ENCODE measurements at regions not wholly inside any gene's neighbourhood (a gene's known extent, or its start where the extent isn't known, plus 50 kb on each side); places are given as distances from the start of the nearest gene placed in this dataset.
A peak's percentile ranks its signal among the peaks of the same experiment; 100 is the strongest.
"Not testable (repeated sequence)": the region's sequence is repeated elsewhere in the genome, so short reads cannot be mapped to it uniquely, and the experiment has no call there.

DNA sequence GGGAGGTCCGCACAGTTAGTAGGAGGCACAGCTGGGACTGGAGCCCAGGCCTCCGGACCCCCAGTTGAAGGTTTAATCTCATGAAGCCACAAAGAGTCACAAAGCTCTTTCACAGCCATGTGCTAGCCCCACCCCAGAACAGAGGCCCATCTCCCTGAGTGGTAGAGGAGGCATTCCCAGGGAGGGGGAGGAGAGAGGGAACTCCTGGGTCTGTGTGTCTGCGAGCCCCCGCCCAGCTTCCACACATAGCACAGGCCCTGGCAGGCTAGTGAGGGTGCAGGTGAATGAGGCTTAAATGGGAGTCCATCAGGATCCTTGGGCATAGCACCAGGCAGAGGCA is 197.8 kb downstream of the MATN1 start:
- TF ChIP-seq CTCF (IDR thresholded peaks at IDR 0.05): no peak
- Histone ChIP-seq H3K27me3 (peaks cover 0 to 9% (median 0%) of the 10 kb centered on the region in 7 donors), H3K4me3 (no peak overlapping the region), H3K4me1 (peaks cover 6 to 64% (median 31%) of the 10 kb centered on the region in 9 donors), H3K36me3 (no peaks in the 10 kb centered on the region), H3K27ac (peak overlapping the region in 9 of 10 donors; percentile 78 to 94 (median 87)), H3K9me3 (no peaks in the 10 kb centered on the region)
- intact Hi-C loops (cut with DNase I): loop anchor here in 3 of 10 donors (5.0 to 10.0 kb wide), 3 partner anchors 112 to 179 kb away; no protein-coding TSS in a partner anchor
- DNase-seq (no peak), ATAC-seq (no peak)
- 78 to 83% methylated on average over 4 of the region's 4 CpGs for WGBS, 2 donors

GRCh38 chr1:30524840-30525617 is 198.4 kb downstream of the MATN1 start:
- DNase-seq: no peak
- Histone ChIP-seq H3K4me3 (no peak overlapping the region), H3K27ac (peak overlapping the region in 9 of 10 donors; percentile 78 to 94 (median 87)), H3K4me1 (peaks cover 6 to 64% (median 31%) of the 10 kb centered on the region in 9 donors), H3K27me3 (peaks cover 0 to 9% (median 0%) of the 10 kb centered on the region in 7 donors), H3K36me3 (no peaks in the 10 kb centered on the region), H3K9me3 (no peaks in the 10 kb centered on the region)
- no peak for TF ChIP-seq CTCF (IDR thresholded peaks at IDR 0.05)
- no peak for ATAC-seq
- 66 to 77% methylated on average over 11 of the region's 11 CpGs for WGBS, 2 donors
- intact Hi-C loops (cut with DNase I): loop anchor here in 4 of 10 donors (5.0 to 10.0 kb wide), 4 partner anchors 112 to 182 kb away; no protein-coding TSS in a partner anchor

GRCh38 chr1:30524025-30524555 is 199.3 kb downstream of the MATN1 start:
- ATAC-seq, H3K27me3 ChIP-seq, DNase-seq, H3K4me3 ChIP-seq, H3K36me3 ChIP-seq, H3K9me3 ChIP-seq: not testable (repeated sequence)
- WGBS, 2 donors: 68 to 75% methylated on average over 6 to 8 of the region's 8 CpGs
- peaks cover 6 to 64% (median 31%) of the 10 kb centered on the region in 9 donors for H3K4me1 ChIP-seq
- intact Hi-C loops (cut with DNase I): loop anchor here in 4 of 10 donors (5.0 to 10.0 kb wide), 4 partner anchors 113 to 183 kb away; no protein-coding TSS in a partner anchor
- H3K27ac ChIP-seq: peak overlapping the region in 8 of 10 donors; percentile 49 to 85 (median 68)

DNA sequence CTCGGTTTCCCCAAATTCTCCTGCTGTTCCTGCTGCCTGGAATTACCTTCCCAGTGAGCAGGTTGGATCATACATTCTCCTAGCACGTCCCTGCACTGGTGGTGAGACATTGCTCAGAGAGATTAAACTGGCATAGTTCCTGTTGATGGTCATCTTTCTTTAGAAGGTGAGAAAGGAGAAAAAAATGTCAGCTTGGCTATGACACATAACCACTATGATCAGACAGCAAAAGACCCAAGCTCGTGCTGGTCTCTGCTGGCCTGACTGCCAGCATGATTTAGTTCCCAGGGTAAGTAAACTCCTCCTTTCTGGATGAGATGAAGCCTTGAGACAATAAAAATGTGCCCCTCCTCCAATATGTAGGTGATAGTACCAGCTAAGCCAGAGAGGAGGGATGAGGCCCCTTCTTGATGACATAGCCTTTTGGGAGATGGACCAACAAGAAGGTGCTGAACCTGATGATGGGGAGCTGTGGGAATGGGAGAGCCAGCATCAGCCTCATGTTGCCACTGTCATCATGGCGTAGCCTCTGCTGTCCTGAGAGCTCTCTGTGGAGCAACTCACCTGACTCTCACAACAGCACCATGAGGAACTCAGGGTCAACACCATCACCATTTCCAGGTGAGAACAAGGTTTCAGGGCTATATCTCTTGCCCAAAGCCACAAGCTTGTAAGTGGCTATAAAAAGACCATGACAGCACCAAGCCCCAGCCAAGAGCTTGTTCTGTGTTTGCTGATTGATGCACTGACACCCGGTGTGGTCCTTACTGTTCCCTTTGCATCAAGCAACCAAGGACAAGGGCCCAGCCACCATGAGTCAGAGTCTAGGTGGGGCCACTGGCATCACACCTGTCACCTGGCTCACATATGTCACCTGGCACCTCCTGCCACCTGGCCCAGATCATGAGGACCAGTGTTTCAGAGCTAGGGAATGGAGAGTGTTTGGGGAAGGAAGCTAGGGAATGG is 200.0 kb downstream of the MATN1 start:
- 39 to 49% methylated on average over 5 of the region's 5 CpGs for WGBS, 2 donors
- no peaks in the 10 kb centered on the region for H3K9me3 ChIP-seq
- TF ChIP-seq CTCF (IDR thresholded peaks at IDR 0.05): no peak
- H3K4me1 ChIP-seq: peaks cover 6 to 64% (median 31%) of the 10 kb centered on the region in 9 donors
- H3K4me3 ChIP-seq: no peak overlapping the region
- H3K27ac ChIP-seq: peak overlapping the region; percentile 22 to 86 (median 74)
- ATAC-seq (peak; percentile 28 to 73 (median 56)), DNase-seq (peak in 1 of 2 donors; percentile 53)
- intact Hi-C loops (cut with DNase I): loop anchor here in 4 of 10 donors (5.0 to 10.0 kb wide), 4 partner anchors 114 to 184 kb away; no protein-coding TSS in a partner anchor
- peaks cover 0 to 14% (median 0%) of the 10 kb centered on the region in 7 donors for H3K27me3 ChIP-seq
- H3K36me3 ChIP-seq: no peaks in the 10 kb centered on the region

Measured in heart right ventricle (tissue), 16 donors.